Activated CD4-positive, alpha-beta T cell treated with anti-CD3 and anti-CD28 coated beads, Interleukin-2, amount 50 U/mL, for 1 hour (primary cell): ENCODE measurements at regions not wholly inside any gene's neighbourhood (a gene's known extent, or its start where the extent isn't known, plus 50 kb on each side); places are given as distances from the start of the nearest gene placed in this dataset.
"Not testable (repeated sequence)": the region's sequence is repeated elsewhere in the genome, so short reads cannot be mapped to it uniquely, and the experiment has no call there.

ENCODE experiments used
- DNase-seq: peaks from one replicate; pipeline ENCODE4 v3.0.0-alpha.2; 2020

- no peak for DNase-seq
These were observed 224.9 kb downstream of the BAMBI start for GRCh38 chr10:28902215-28902614.

GRCh38 chr10:28903063-28903462, 225.7 kb downstream of the BAMBI start:
- DNase-seq, result no peak

GRCh38 chr10:28903736-28904135, 226.4 kb downstream of the BAMBI start:
- DNase-seq, result no peak

- DNase-seq, result no peak
These were observed 228.1 kb downstream of the BAMBI start for GRCh38 chr10:28905371-28905770.

GRCh38 chr10:28906011-28906411, 228.7 kb downstream of the BAMBI start:
- DNase-seq, result no peak

GRCh38 chr10:28906415-28906814, 229.1 kb downstream of the BAMBI start:
- no peak for DNase-seq

- no peak for DNase-seq
These were observed 229.6 kb downstream of the BAMBI start for GRCh38 chr10:28906934-28907333.

- DNase-seq, result no peak
These were observed 232.6 kb downstream of the BAMBI start for GRCh38 chr10:28909875-28910274.

GRCh38 chr10:28910956-28911355, 233.6 kb downstream of the BAMBI start:
- no peak for DNase-seq

GRCh38 chr10:28911511-28911910, 234.2 kb downstream of the BAMBI start:
- DNase-seq, result not testable (repeated sequence)

GRCh38 chr10:28912017-28912783, 234.9 kb downstream of the BAMBI start:
- no peak for DNase-seq

- DNase-seq, result no peak
These were observed 236.3 kb downstream of the BAMBI start for GRCh38 chr10:28913436-28914237.

- DNase-seq, result no peak
These were observed 237.4 kb downstream of the BAMBI start for GRCh38 chr10:28914701-28915100.

- no peak for DNase-seq
These were observed 238.8 kb downstream of the BAMBI start for GRCh38 chr10:28915989-28916588.

- DNase-seq, result no peak
These were observed 242.8 kb downstream of the BAMBI start for GRCh38 chr10:28920091-28920490.

GRCh38 chr10:28922127-28922526, 244.8 kb downstream of the BAMBI start:
- no peak for DNase-seq

- DNase-seq, result no peak
These were observed 245.5 kb downstream of the BAMBI start for GRCh38 chr10:28922861-28923260.

- no peak for DNase-seq
These were observed 247.4 kb downstream of the BAMBI start for GRCh38 chr10:28924717-28925116.

GRCh38 chr10:28925121-28925663, 247.9 kb downstream of the BAMBI start:
- DNase-seq, result no peak

GRCh38 chr10:28926932-28927331, 249.6 kb downstream of the BAMBI start:
- DNase-seq, result no peak

- no peak for DNase-seq
These were observed 251.2 kb downstream of the BAMBI start for GRCh38 chr10:28928484-28928883.

GRCh38 chr10:28929942-28930341, 252.6 kb downstream of the BAMBI start:
- DNase-seq, result no peak
